ENCODE measurements at regions not wholly inside any gene's neighbourhood (a gene's known extent, or its start where the extent isn't known, plus 50 kb on each side); places are given as distances from the start of the nearest gene placed in this dataset.

DNA sequence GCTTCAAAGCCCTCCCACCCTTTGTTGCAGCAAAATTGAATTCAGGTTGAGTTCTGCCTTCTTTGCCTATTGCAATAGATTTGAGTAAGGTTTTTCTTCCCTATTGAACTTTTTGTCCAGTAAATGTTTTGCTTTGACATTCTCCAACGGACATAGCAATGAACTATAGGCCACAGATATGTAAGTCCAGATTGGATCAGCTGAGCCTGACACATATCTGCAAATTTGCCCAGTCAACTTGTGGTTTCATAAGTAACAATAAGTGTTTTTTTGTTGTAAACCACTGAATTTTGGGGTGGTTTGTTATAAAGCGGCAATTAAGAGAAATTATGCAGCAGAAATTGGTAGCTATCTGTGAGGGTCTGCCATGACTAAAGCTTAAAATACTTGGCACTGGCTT is 332.1 kb upstream of the SORCS1 start:
- Histone ChIP-seq H3K79me1 (ENCODE audit: low read depth in 1 of 2, low read length in 2 of 2) (no peaks in the 10 kb centered on the region), H2BK5ac (ENCODE audit: low read depth, low read length, poor library complexity, severe bottlenecking) (no peak overlapping the region), H2BK20ac (ENCODE audit: low read depth, low read length) (no peak overlapping the region), H2BK120ac (ENCODE audit: low read depth, low read length) (no peak overlapping the region), H3K14ac (replicated peaks; ENCODE audit: low read depth, low read length) (no peak overlapping the region), H3K9me1 (ENCODE audit: insufficient read depth, low read length) (no peaks in the 10 kb centered on the region), H3K23ac (ENCODE audit: low read depth, low read length) (no peak overlapping the region), H3K56ac (ENCODE audit: extremely low read depth, insufficient read depth, low read length) (no peak overlapping the region), H3K27me3 (ENCODE audit: control insufficient read depth, insufficient read depth, low read length) (no peaks in the 10 kb centered on the region), H3K4me2 (ENCODE audit: low read depth, low read length) (no peak overlapping the region), H3K4ac (ENCODE audit: low read depth, low read length) (no peak overlapping the region), H4K5ac (ENCODE audit: low read depth, low read length) (no peak overlapping the region), H3K4me3 (ENCODE audit: insufficient read depth, low read depth, low read length) (no peak overlapping the region), H3K36me3 (ENCODE audit: control insufficient read depth, insufficient read depth, low read length) (no peaks in the 10 kb centered on the region), H3K9ac (ENCODE audit: low read depth, low read length) (no peak overlapping the region), H3K27ac (ENCODE audit: insufficient read depth, low read length) (no peak overlapping the region), H3K4me1 (ENCODE audit: control insufficient read depth, insufficient read depth, low read length) (no peaks in the 10 kb centered on the region), H2AFZ (replicated peaks; ENCODE audit: low read length, poor library complexity) (no peak overlapping the region), H4K91ac (ENCODE audit: insufficient read depth, low read depth, low read length) (no peak overlapping the region), H3K9me3 (ENCODE audit: control insufficient read depth, insufficient read depth, low read length) (peaks cover 5% of the 10 kb centered on the region), H4K8ac (ENCODE audit: low read depth in 2 of 2, low read length in 2 of 2) (no peak overlapping the region), H2AK9ac (replicated peaks; ENCODE audit: low read depth, low read length, poor library complexity) (no peak overlapping the region), H3K18ac (ENCODE audit: low read depth, low read length) (no peak overlapping the region), H2AK5ac (ENCODE audit: low read depth, low read length) (no peak overlapping the region), H2BK15ac (ENCODE audit: low read depth, low read length) (no peak overlapping the region), H4K20me1 (ENCODE audit: insufficient read depth, low read length) (no peaks in the 10 kb centered on the region)
- no TSS peak for BruUV-seq (replicated peaks)
- DNase-seq (no peak), ATAC-seq (ENCODE audit: low read depth) (no peak)
- TF ChIP-seq, protein P1, sequence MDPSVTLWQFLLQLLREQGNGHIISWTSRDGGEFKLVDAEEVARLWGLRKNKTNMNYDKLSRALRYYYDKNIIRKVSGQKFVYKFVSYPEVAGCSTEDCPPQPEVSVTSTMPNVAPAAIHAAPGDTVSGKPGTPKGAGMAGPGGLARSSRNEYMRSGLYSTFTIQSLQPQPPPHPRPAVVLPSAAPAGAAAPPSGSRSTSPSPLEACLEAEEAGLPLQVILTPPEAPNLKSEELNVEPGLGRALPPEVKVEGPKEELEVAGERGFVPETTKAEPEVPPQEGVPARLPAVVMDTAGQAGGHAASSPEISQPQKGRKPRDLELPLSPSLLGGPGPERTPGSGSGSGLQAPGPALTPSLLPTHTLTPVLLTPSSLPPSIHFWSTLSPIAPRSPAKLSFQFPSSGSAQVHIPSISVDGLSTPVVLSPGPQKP (IDR thresholded peaks at IDR 0.05; ENCODE audit: borderline replicate concordance, low read depth, low read length), result no peak
- TF ChIP-seq BHLHE40 (IDR thresholded peaks at IDR 0.05; ENCODE audit: low read depth, low read length) (no peak), POLR2A (IDR thresholded peaks at IDR 0.05; ENCODE audit: low read depth, low read length) (no peak), CEBPB (IDR thresholded peaks at IDR 0.05; ENCODE audit: low read depth, low read length) (no peak), MXI1 (IDR thresholded peaks at IDR 0.05; ENCODE audit: borderline replicate concordance, low read depth, low read length) (no peak), RAD21 (IDR thresholded peaks at IDR 0.05; ENCODE audit: low read length) (no peak), MAFK (IDR thresholded peaks at IDR 0.05; ENCODE audit: low read depth, low read length) (no peak), FOS (IDR thresholded peaks at IDR 0.05; ENCODE audit: low read depth, low read length) (no peak), RFX5 (IDR thresholded peaks at IDR 0.05; ENCODE audit: low read depth, low read length) (no peak), SMC3 (IDR thresholded peaks at IDR 0.05; ENCODE audit: low read depth, low read length) (no peak), CHD1 (IDR thresholded peaks at IDR 0.05; ENCODE audit: low read depth, low read length) (no peak), RCOR1 (IDR thresholded peaks at IDR 0.05; ENCODE audit: insufficient replicate concordance, low read length) (no peak)
- TF ChIP-seq, protein P2, sequence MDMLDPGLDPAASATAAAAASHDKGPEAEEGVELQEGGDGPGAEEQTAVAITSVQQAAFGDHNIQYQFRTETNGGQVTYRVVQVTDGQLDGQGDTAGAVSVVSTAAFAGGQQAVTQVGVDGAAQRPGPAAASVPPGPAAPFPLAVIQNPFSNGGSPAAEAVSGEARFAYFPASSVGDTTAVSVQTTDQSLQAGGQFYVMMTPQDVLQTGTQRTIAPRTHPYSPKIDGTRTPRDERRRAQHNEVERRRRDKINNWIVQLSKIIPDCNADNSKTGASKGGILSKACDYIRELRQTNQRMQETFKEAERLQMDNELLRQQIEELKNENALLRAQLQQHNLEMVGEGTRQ (IDR thresholded peaks at IDR 0.05; ENCODE audit: low read depth, low read length), result no peak
- TF ChIP-seq, protein P3, sequence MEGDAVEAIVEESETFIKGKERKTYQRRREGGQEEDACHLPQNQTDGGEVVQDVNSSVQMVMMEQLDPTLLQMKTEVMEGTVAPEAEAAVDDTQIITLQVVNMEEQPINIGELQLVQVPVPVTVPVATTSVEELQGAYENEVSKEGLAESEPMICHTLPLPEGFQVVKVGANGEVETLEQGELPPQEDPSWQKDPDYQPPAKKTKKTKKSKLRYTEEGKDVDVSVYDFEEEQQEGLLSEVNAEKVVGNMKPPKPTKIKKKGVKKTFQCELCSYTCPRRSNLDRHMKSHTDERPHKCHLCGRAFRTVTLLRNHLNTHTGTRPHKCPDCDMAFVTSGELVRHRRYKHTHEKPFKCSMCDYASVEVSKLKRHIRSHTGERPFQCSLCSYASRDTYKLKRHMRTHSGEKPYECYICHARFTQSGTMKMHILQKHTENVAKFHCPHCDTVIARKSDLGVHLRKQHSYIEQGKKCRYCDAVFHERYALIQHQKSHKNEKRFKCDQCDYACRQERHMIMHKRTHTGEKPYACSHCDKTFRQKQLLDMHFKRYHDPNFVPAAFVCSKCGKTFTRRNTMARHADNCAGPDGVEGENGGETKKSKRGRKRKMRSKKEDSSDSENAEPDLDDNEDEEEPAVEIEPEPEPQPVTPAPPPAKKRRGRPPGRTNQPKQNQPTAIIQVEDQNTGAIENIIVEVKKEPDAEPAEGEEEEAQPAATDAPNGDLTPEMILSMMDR (conservative IDR thresholded peaks at IDR 0.05; ENCODE audit: low read depth, low read length), result no peak
- intact Hi-C loops (cut with micrococcal nuclease) (no loop called here), in situ Hi-C loops (cut with MboI; ENCODE audit: low sequenced_read_pairs) (no loop called here), dilution Hi-C loops (cut with HindIII; ENCODE audit: low sequenced_read_pairs, unreplicated experiment) (no loop called here)
- ChIA-PET POLR2A (ENCODE audit: unreplicated experiment) (no interaction called here), CTCF (no interaction called here)
- WGBS, 2 experiments (ENCODE audit: extremely low coverage in 2 of 2, insufficient read length in 1 of 2), result 71% methylated on average over 1 of the region's 2 CpGs; no CpG with 5 or more reads in 1 of the 2 experiments

Data from IMR-90 (cell line).